IMR-90 (cell line): ENCODE measurements at regions not wholly inside any gene's neighbourhood (a gene's known extent, or its start where the extent isn't known, plus 50 kb on each side); places are given as distances from the start of the nearest gene placed in this dataset.

Experiments
- CEBPB ChIP-seq: IDR thresholded peaks from 2 replicates; pipeline ENCODE4 v1.6.1; 2012; ENCODE audit warnings: low read depth, low read length, improper control_type of control experiment
- CHD1 ChIP-seq: IDR thresholded peaks from 2 replicates; pipeline ENCODE4 v1.6.1; 2012; ENCODE audit warnings: low read depth, low read length, improper control_type of control experiment
- FOS ChIP-seq: fragments of 150-350 bp; IDR thresholded peaks from 2 replicates; pipeline ENCODE4 v1.6.1; 2016; ENCODE audit warnings: low read depth, low read length
- MAZ ChIP-seq: IDR thresholded peaks from 2 replicates; pipeline ENCODE4 v1.6.1; 2012; ENCODE audit warnings: low read depth, mild to moderate bottlenecking, low read length, improper control_type of control experiment, moderate library complexity, borderline replicate concordance
- MXI1 ChIP-seq: IDR thresholded peaks from 2 replicates; pipeline ENCODE4 v1.6.1; 2012; ENCODE audit warnings: low read depth, mild to moderate bottlenecking, low read length, moderate library complexity, borderline replicate concordance
- POLR2A ChIP-seq: IDR thresholded peaks from 2 replicates; pipeline ENCODE4 v1.6.1; 2012; ENCODE audit warnings: mild to moderate bottlenecking, low read depth, low read length
- RAD21 ChIP-seq: IDR thresholded peaks from 2 replicates; pipeline ENCODE4 v1.6.1; 2012; ENCODE audit warnings: low read length, improper control_type of control experiment
- RCOR1 ChIP-seq: IDR thresholded peaks from 2 replicates; pipeline ENCODE4 v1.6.1; 2012; ENCODE audit warnings: mild to moderate bottlenecking, low read length, improper control_type of control experiment; ENCODE audit not compliant: insufficient replicate concordance
- RFX5 ChIP-seq: IDR thresholded peaks from 2 replicates; pipeline ENCODE4 v1.8.0; 2012; ENCODE audit warnings: low read depth, mild to moderate bottlenecking, low read length, moderate library complexity
- USF2 ChIP-seq: fragments of 150-350 bp; IDR thresholded peaks from 2 replicates; pipeline ENCODE4 v1.6.1; 2017; ENCODE audit warnings: mild to moderate bottlenecking, antibody characterized with exemption, low read length, low read depth
- TF ChIP-seq, protein P1 (sequence below): conservative IDR thresholded peaks from 2 replicates; pipeline ENCODE4 v1.5.1; 2012; ENCODE audit warnings: mild to moderate bottlenecking, low read depth, low read length, improper control_type of control experiment

DNA sequence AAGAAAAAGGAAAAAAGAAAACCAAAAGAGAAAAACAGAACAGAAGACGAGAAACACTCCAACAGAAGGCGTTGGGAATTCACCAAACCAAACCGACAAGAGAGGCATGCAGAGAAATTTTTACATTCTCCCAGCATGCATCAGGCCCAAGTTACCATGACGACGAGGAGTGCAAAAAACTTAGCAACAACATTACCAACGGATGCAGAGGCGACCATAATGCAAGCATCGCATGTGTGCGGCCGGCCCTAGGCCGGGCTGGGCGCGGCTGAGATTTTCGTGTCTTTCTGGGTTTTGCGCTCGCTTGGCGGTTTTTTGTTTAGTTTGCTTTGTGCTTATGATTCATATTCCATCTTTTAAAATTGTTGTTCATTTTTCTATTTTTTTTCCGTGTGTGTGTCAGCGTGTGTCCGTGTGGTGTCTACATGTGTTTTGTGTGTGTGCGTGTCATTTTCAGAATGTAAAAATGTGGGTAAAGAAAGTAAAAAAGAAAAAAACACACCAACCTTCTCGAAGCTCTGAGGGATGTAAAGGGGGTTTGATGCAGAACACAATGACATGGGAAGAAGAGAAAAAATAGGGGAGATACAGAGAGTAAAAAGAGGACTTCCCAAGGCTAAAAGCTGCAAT is 84.9 kb downstream of the PTPRS start:
- TF ChIP-seq, protein P1, sequence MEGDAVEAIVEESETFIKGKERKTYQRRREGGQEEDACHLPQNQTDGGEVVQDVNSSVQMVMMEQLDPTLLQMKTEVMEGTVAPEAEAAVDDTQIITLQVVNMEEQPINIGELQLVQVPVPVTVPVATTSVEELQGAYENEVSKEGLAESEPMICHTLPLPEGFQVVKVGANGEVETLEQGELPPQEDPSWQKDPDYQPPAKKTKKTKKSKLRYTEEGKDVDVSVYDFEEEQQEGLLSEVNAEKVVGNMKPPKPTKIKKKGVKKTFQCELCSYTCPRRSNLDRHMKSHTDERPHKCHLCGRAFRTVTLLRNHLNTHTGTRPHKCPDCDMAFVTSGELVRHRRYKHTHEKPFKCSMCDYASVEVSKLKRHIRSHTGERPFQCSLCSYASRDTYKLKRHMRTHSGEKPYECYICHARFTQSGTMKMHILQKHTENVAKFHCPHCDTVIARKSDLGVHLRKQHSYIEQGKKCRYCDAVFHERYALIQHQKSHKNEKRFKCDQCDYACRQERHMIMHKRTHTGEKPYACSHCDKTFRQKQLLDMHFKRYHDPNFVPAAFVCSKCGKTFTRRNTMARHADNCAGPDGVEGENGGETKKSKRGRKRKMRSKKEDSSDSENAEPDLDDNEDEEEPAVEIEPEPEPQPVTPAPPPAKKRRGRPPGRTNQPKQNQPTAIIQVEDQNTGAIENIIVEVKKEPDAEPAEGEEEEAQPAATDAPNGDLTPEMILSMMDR = no peak
- no peak for TF ChIP-seq MXI1
- no peak for TF ChIP-seq RFX5
- no peak for TF ChIP-seq CHD1
- no peak for TF ChIP-seq POLR2A
- TF ChIP-seq USF2 = no peak
- no peak for TF ChIP-seq FOS
- TF ChIP-seq RCOR1 = no peak
- TF ChIP-seq CEBPB = no peak
- TF ChIP-seq RAD21 = no peak
- no peak for TF ChIP-seq MAZ
